ENCODE measurements at regions not wholly inside any gene's neighbourhood (a gene's known extent, or its start where the extent isn't known, plus 50 kb on each side); places are given as distances from the start of the nearest gene placed in this dataset.
"Not testable (repeated sequence)": the region's sequence is repeated elsewhere in the genome, so short reads cannot be mapped to it uniquely, and the experiment has no call there.

GRCh38 chr6:156262014-156262413 lies 515.2 kb upstream of the ARID1B start:
- no peak for DNase-seq

DNA sequence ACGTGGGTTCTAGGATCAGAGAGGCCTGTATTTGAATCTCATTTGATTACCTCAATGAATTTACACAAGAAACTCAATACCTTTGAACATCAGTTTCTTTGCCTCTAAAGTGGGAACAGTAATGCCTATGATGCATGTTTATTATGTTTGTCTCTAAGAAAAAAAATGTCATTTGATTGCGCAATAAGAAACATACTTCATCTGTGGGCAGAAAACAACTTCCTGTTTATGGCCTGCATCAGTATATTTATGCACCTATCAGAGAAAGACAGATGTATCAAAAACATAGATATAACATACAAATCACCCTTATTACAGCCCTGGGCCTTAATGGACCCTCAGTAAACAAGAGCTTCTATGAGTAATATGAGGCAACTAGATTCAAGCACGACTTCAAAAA lies 516.4 kb upstream of the ARID1B start:
- no peak for DNase-seq

DNA sequence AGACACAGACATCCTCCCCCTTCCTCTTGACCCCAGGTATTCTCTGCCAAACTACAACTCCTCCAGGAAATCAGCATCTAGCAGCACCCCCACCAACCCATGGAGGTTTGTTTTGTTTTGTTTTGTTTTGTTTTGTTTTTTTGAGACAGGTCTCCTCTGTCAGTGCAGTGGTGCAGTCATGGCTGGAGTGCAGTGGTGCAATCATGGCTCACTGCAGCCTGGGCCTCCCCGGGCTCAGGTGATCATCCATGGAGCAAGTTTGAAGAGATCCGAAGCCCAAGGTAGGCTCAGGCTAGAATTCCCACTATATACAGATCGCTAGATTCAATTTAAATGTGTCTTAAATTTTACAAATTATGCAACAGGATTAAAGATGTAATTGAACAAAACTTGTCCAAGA lies 518.2 kb upstream of the ARID1B start:
- no peak for DNase-seq

DNA sequence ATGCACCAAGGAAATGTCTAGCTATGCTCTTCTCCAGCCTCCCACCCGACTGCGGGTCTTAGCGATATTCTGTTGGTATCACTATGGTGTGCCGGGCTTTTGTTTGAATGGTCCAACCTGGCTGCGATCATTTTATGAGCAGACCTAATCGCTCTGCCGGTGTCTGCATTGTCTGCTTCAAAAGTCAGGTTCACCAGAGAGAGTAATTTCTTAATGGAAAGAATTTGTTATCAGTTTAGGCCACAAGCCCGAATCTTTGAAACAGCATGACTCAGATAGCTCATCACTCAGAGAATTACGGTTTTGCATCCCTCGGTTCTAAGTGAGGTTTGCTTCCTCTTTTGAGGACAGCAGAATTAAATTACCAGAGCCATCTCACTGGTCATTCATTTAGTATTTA lies 521.0 kb upstream of the ARID1B start:
- DNase-seq, result no peak

- DNase-seq, result no peak
These were observed 522.9 kb upstream of the ARID1B start for GRCh38 chr6:156254240-156254639.

DNA sequence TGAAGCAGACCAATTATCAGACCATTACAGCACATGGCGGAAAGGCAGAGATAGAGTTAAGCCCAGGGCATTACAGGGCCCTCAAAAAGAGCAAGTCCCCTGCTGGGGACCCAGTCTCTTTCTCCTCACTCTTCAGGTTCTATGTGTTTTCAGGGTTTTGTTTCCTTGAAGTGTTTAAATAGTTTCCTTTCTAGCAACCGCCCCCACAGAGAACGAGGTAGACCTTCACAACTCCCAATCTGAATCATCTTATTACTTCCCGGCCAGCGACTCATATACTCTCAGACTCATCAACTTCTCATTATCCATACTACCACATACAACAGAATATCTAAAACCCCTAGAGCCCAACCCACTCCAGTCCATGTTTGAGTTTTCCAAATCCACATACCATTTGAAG lies 526.6 kb upstream of the ARID1B start:
- DNase-seq, result peak; percentile 8 to 44

- DNase-seq, result no peak
These were observed 535.0 kb upstream of the ARID1B start for GRCh38 chr6:156242206-156242605.

DNA sequence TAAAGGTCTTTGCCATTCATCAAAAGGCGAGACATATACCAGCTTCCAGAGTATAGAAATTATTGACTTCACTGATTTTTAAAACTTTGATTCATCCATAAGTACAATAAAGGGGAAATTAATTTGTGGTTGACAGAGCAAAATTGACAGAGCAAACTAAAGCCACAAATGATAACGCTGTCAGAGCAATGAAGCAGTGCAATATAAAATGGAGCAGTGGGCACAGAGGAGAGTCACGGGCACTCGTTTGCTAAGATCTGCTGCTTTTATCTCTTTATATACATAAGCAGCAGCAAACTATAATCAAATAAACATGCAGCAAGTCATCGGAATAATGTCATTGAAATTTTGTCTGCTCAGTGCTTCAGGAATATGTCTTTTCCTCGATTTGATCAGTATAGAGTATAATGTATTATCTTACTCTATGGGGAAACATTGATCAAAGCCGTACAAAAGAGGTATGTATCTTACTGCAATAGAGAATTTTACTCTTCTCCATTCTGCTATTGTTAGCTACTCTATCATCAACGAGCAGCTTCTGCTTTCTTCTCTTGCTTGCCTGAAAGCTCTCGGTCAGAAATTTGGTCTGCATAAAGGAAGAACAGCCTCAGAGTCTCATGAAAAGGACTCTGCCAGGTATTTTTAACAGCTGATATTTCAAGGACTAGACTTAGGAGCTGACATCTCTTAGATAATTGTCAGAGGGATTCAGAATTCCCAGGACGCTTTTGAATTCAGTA lies 546.0 kb upstream of the ARID1B start:
- no peak for DNase-seq

DNA sequence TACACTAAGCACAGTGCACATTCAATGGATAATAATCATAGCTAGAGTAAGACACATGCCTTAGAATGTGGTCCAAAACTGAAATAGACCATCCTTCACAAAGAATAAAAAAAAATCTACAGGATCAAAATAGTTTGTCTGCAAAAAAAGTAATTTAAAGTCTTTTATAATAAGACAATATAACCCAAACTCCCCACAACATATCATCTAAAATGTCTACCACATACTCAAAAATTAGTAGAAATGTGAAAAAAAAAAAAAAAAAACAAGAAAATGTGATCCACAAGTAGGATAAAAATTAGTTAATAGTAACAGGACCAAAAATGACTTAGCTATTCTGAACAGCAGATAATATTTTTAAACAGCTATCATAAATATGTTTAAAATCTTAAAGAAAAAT lies 557.2 kb upstream of the ARID1B start:
- no peak for DNase-seq

DNA sequence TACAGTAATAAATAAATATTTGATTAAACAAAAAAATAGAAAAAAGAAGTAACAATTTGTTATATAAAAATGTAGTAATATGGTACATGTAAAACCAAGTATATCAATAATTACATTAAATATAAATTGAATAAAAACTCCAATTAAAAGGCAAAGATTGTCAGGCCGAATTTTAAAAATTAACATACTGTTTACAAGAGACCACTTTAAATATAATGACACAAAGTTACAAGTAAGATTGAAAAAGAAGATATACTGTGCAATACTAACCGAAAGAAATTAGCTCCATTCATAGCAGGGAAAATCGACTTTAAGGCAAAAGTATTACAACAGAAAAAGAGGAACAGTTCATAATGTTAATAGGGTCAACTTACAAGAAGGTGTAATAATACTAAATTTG lies 571.5 kb upstream of the ARID1B start:
- no peak for DNase-seq

GRCh38 chr6:156199182-156199581 lies 578.0 kb upstream of the ARID1B start:
- no peak for DNase-seq

DNA sequence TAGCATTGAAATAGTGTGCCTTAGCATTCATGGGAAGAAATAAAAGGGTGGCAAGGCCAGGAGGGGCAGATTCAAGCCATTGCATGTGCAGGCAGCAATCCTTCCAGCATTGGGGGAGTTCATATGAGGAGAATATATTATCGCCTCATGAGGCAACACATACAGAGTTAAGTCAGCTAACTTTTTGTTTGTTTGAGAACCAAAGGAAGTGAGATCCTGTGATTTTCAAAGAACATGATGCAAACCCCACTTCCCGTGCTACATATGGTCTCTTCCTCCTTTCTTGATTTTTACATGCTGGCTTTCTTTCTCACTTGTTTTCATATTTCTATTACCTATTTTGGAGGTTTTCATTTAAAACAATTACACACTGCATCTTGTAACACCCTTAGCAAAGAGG lies 579.7 kb upstream of the ARID1B start:
- DNase-seq, result no peak

DNA sequence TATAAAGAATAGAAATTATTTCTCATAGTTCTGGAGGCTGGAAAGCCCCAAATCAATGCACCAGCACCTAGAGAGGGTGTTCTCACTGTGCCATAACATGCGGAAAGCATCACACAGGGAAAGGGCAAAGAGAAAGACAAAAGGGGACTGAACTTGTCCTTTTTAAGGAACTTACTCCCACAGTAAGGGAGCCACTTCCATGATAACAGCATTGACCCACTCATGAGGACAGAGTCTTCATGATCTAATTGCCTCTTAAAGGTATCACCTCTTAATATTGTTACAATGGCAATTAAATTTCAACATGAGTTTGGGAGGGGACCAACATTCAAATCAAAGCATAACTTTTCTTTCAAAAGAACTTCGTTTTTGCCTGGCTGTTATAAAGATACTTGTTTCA lies 582.2 kb upstream of the ARID1B start:
- no peak for DNase-seq

DNA sequence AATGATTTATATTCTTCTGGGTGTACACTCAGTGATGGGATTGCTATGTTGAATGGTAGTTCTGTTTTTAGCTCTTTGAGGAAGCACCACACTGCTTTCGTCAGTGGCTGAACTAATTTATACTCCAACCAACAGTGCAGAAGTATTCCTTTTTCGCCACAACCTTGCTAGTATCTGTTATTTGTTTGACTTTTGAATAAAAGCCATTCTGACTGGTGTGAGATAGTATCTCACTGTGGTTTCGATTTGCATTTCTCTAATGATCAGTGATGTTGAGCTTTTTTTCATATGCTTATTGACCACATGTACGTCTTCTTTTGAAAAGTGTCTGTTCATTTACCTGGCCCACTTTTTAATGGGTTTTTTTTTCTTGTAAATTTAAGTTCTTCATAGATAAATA lies 583.8 kb upstream of the ARID1B start:
- DNase-seq, result no peak

- DNase-seq, result no peak
These were observed 585.3 kb upstream of the ARID1B start for GRCh38 chr6:156191895-156192294.

GRCh38 chr6:156191390-156191789 lies 585.8 kb upstream of the ARID1B start:
- DNase-seq, result not testable (repeated sequence)

DNA sequence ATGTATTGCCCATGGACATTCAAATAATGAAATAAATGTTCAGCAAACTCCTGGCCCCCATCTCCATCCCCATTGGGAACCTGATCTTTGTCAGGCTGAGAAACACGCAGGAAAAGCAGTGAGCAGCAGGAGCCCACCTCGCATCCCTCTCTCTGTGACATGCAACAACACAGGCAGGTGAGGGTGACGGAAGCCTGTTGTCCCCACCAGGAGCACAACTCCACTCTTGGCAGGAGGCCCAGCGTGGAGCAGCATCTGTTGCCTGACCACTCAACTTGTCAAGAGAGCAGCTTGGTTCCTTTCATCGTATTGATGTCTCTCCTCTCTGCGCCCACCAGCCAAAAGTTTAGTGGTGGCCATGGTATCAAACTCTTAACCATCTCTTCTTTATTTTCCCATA lies 586.9 kb upstream of the ARID1B start:
- no peak for DNase-seq

- no peak for DNase-seq
These were observed 587.5 kb upstream of the ARID1B start for GRCh38 chr6:156189714-156190113.

- no peak for DNase-seq
These were observed 588.0 kb upstream of the ARID1B start for GRCh38 chr6:156189195-156189594.

DNA sequence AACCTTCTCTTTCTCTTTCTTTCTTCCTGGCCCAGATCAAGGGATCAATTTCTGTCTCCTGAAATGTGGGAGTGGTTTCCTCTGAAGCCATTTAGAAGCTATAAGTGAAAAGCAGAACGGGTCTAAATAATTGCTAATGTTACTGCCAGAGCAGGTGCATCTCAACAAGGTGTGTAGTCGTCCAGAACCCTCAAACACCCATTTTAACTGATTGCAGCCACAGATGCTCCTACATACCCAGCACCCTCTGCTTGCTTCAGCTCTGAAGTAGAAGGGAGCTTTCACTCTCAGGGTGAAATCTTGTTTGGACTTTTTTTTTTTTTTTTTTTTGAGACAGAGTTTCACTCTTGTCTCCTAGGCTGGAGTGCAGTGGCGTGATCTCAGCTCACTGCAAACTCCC lies 592.1 kb upstream of the ARID1B start:
- DNase-seq, result no peak

GRCh38 chr6:156183678-156184077 lies 593.5 kb upstream of the ARID1B start:
- no peak for DNase-seq

DNA sequence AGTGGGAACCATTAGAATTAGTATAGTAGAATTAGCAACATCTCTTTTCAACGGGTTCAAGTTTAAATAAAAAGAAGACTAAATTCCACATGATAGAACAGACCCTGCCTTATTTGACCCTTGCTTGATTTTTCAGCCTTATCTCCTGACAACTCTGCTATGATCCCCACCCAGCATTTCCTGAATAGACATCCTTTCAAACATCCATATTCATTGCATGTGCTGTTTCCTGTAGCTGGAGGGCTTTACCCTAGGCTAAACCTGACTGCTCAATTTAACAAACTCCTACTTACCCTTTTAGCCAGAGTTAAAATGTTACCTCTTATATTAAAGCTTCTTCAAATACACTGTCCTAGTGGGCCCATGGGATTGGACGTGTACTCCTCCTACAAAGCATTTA lies 594.8 kb upstream of the ARID1B start:
- no peak for DNase-seq

DNA sequence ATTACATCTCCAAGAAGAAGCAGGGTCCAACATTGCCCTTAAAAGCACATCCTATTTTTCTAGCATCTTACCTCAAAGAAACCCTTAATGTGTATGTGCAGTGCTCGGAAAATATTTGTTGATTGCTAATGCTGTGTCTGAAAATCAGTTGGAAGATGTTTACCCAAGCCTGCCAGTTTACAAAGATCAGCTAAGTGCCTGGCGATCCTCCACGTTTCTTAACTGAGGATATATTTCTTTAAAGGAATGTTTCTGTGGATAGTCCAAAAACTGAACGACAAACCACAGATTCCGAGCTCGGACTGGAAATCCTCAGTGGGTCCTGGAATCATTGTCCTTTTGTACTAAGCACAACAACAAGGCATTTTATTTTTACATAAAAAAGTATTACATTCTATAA lies 595.7 kb upstream of the ARID1B start:
- no peak for DNase-seq

DNA sequence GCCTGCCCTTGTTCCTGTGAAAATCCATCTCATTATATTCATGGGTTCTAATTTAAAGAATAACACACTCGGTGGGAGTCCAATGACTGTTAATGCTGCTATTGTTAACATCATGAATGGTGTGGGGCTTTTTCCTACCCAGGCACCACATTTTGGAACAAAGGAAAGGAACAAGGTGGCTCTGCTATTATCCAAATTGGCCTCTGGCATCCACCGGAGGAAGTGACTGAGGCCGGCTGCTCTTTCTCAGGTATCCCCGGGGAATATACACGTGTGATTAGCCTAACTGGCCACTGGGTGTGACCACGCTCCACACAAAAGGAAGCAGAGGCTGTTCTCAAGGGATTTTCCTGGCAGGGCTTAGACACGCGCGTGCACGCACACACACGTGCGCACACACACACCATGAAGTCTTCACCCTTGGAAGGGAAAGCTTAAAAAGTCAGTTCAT lies 601.2 kb upstream of the ARID1B start:
- no peak for DNase-seq

DNA sequence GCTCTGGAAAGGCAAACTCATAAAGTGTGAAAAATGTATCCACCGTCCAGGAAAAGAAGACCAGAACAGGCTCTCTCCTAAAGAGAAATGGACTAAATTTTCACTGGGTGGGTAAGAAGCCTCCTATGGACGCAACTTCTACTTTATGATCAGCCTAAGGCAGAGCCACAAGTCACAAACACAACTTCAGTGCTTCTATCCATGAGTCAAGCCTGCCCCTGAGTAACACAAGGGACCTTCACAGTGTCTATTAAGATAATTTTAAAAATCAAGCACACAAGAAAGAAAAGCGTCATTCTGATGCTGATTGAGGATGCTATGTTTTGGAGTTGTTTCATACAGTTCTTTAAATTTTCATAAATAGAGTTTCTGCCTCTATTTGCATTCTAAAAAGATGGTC lies 601.7 kb upstream of the ARID1B start:
- DNase-seq, result no peak
